ENCODE measurements at regions not wholly inside any gene's neighbourhood (a gene's known extent, or its start where the extent isn't known, plus 50 kb on each side); places are given as distances from the start of the nearest gene placed in this dataset.

GRCh38 chr7:50868426-50869100 is 85.9 kb upstream of the GRB10 start:
- TF ChIP-seq POLR2A (IDR thresholded peaks at IDR 0.05) = no peak
- TF ChIP-seq, protein P1, sequence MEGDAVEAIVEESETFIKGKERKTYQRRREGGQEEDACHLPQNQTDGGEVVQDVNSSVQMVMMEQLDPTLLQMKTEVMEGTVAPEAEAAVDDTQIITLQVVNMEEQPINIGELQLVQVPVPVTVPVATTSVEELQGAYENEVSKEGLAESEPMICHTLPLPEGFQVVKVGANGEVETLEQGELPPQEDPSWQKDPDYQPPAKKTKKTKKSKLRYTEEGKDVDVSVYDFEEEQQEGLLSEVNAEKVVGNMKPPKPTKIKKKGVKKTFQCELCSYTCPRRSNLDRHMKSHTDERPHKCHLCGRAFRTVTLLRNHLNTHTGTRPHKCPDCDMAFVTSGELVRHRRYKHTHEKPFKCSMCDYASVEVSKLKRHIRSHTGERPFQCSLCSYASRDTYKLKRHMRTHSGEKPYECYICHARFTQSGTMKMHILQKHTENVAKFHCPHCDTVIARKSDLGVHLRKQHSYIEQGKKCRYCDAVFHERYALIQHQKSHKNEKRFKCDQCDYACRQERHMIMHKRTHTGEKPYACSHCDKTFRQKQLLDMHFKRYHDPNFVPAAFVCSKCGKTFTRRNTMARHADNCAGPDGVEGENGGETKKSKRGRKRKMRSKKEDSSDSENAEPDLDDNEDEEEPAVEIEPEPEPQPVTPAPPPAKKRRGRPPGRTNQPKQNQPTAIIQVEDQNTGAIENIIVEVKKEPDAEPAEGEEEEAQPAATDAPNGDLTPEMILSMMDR (IDR thresholded peaks at IDR 0.05) = no peak
- TF ChIP-seq POLR2AphosphoS5 (IDR thresholded peaks at IDR 0.05; ENCODE audit: insufficient read depth in 1 of 2, low read depth in 1 of 2) = no peak

Measured in vagina (tissue), 2 donors.